GM12872 (cell line): ENCODE measurements at regions not wholly inside any gene's neighbourhood (a gene's known extent, or its start where the extent isn't known, plus 50 kb on each side); places are given as distances from the start of the nearest gene placed in this dataset.

ENCODE experiments used
- CTCF ChIP-seq: IDR thresholded peaks from 3 replicates; pipeline ENCODE4 v1.5.1; 2011; ENCODE audit warnings: low read depth, mild to moderate bottlenecking, low read length, moderate library complexity; ENCODE audit not compliant: insufficient read depth

GRCh38 chr22:22812031-22812905, 75.3 kb upstream of the IGLL5 start:
- no peak for TF ChIP-seq CTCF

- TF ChIP-seq CTCF = no peak
Measured at GRCh38 chr22:22813126-22814075, 74.2 kb upstream of the IGLL5 start.

GRCh38 chr22:22814666-22815396, 72.8 kb upstream of the IGLL5 start:
- no peak for TF ChIP-seq CTCF

- no peak for TF ChIP-seq CTCF
Measured at GRCh38 chr22:22815397-22816170, 72.0 kb upstream of the IGLL5 start.

- TF ChIP-seq CTCF = no peak
Measured at GRCh38 chr22:22816171-22816514, 71.5 kb upstream of the IGLL5 start.

GRCh38 chr22:22816766-22817410, 70.7 kb upstream of the IGLL5 start:
- TF ChIP-seq CTCF = no peak
